OCI-LY7 (cell line): ENCODE measurements at regions not wholly inside any gene's neighbourhood (a gene's known extent, or its start where the extent isn't known, plus 50 kb on each side); places are given as distances from the start of the nearest gene placed in this dataset.

Source experiments
- CTCF ChIP-seq: fragments of 200-600 bp; sonication (generic); conservative IDR thresholded peaks from 2 replicates; pipeline ENCODE4 v1.5.1; 2014; ENCODE audit warnings: mild to moderate bottlenecking, antibody characterized with exemption, low read length, moderate library complexity, mixed read lengths
- EZH2phosphoT487 ChIP-seq: fragments of 200-600 bp; sonication (generic); IDR thresholded peaks from 2 replicates; pipeline ENCODE4 v1.6.1; 2018; ENCODE audit warnings: low read depth, borderline replicate concordance, mild to moderate bottlenecking, mixed run types, antibody characterized with exemption, low read length, moderate library complexity, mixed read lengths

DNA sequence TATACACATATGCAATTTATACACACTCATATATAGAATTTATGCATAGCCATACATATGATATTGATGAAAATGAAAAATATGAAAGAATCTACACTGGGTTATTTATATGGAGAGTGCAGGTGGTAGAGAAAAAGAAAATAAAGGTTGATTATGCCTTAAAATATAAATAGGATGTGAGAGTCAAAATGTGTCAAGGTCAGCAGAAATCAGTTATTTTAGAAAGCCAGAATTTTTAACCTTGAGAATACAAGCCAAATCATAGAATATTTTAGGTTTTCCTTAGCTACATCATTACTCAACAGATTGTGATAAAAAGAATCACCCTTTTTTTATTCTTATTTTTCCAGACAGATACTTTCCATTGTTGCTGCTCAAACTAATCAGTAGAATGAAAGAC is 146.2 kb downstream of the SLC6A15 start:
- TF ChIP-seq CTCF = no peak
- no peak for TF ChIP-seq EZH2phosphoT487
